Nephron (organoid): ENCODE measurements at regions not wholly inside any gene's neighbourhood (a gene's known extent, or its start where the extent isn't known, plus 50 kb on each side); places are given as distances from the start of the nearest gene placed in this dataset.
"Not testable (repeated sequence)": the region's sequence is repeated elsewhere in the genome, so short reads cannot be mapped to it uniquely, and the experiment has no call there.

ENCODE experiments used
- H3K27ac Mint-ChIP-seq, 3 experiments: 2 replicates each; pipeline ENCODE4 v1.8.0; 2020; ENCODE audit warnings: mixed read lengths in 3 of 3, mild to moderate bottlenecking in 2 of 3, moderate library complexity in 1 of 3
- H3K27me3 Mint-ChIP-seq: 2 replicates; pipeline ENCODE4 v1.8.0; 2021; ENCODE audit warnings: low read depth, mild to moderate bottlenecking, moderate library complexity, mixed read lengths
- H3K36me3 Mint-ChIP-seq: 2 replicates; pipeline ENCODE4 v1.8.0; 2020; ENCODE audit warnings: low read depth, mixed read lengths
- H3K4me1 Mint-ChIP-seq: 2 replicates; pipeline ENCODE4 v1.8.0; 2020; ENCODE audit warnings: mixed read lengths
- H3K4me3 Mint-ChIP-seq, 3 experiments: 2 replicates each; pipeline ENCODE4 v1.8.0; 2020; ENCODE audit warnings: mild to moderate bottlenecking in 3 of 3, mixed read lengths in 3 of 3, moderate library complexity in 2 of 3
- H3K9me3 Mint-ChIP-seq: 2 replicates; pipeline ENCODE4 v1.8.0; 2020; ENCODE audit warnings: mixed read lengths
- TF ChIP-seq, protein P1 (sequence below), 3 experiments: fragments of 200-600 bp; sonication (generic); IDR thresholded peaks; one replicate each; pipeline ENCODE4 v1.5.0; 2021; ENCODE audit warnings: antibody characterized with exemption in 3 of 3; ENCODE audit not compliant: unreplicated experiment in 3 of 3

DNA sequence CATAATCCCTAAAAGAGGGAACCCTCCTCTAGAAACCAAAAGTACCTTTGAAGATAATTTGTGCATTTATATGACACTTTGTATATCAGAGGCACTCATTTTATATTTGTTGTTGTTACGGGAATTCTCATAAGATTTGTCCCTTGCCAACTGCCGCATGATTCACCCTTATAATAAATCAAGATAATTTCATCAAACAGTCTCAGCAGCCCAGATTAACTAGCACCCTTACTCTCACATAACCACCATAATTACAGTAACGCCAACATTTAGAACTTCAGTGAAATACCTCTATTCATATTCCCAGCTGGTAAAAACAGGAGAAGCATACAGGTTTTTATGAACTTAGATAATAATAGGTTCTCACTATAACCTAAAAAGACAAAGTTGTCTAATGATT is 271.9 kb downstream of the LRRC3B start:
- Mint-ChIP-seq H3K9me3 (no peaks in the 10 kb centered on the region), H3K4me1 (no peaks in the 10 kb centered on the region), H3K36me3 (no peaks in the 10 kb centered on the region), H3K27me3 (no peaks in the 10 kb centered on the region), H3K27ac (no peak overlapping the region), H3K4me3 (no peak overlapping the region)
- TF ChIP-seq, protein P1, sequence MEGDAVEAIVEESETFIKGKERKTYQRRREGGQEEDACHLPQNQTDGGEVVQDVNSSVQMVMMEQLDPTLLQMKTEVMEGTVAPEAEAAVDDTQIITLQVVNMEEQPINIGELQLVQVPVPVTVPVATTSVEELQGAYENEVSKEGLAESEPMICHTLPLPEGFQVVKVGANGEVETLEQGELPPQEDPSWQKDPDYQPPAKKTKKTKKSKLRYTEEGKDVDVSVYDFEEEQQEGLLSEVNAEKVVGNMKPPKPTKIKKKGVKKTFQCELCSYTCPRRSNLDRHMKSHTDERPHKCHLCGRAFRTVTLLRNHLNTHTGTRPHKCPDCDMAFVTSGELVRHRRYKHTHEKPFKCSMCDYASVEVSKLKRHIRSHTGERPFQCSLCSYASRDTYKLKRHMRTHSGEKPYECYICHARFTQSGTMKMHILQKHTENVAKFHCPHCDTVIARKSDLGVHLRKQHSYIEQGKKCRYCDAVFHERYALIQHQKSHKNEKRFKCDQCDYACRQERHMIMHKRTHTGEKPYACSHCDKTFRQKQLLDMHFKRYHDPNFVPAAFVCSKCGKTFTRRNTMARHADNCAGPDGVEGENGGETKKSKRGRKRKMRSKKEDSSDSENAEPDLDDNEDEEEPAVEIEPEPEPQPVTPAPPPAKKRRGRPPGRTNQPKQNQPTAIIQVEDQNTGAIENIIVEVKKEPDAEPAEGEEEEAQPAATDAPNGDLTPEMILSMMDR (IDR thresholded peaks at IDR 0.05; ENCODE audit: unreplicated experiment in 3 of 3) = no peak

DNA sequence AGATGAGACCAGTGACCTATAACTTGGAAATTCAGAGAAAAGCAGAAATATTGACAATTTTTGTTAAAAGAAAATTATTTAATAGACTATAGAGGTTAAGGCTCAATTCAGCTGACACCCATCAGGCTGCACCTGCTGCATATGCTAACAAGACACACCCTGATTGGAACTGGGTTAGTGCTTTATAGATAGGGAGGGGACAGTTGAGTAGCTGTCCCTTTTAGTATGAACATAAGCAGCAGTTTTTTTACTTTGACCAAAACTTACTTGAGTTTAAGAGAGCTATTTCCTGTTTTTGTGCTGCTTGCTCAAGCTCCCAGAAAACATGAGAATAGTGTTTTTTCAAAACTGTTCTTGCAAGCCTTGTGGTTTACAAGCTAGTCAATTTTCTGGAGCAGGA is 292.6 kb downstream of the LRRC3B start:
- Mint-ChIP-seq H3K9me3 (peaks cover 3% of the 10 kb centered on the region), H3K4me1 (no peaks in the 10 kb centered on the region), H3K27ac (no peak overlapping the region), H3K36me3 (no peaks in the 10 kb centered on the region), H3K27me3 (no peaks in the 10 kb centered on the region), H3K4me3 (no peak overlapping the region)
- TF ChIP-seq, protein P1 (IDR thresholded peaks at IDR 0.05; ENCODE audit: unreplicated experiment in 3 of 3) = no peak

DNA sequence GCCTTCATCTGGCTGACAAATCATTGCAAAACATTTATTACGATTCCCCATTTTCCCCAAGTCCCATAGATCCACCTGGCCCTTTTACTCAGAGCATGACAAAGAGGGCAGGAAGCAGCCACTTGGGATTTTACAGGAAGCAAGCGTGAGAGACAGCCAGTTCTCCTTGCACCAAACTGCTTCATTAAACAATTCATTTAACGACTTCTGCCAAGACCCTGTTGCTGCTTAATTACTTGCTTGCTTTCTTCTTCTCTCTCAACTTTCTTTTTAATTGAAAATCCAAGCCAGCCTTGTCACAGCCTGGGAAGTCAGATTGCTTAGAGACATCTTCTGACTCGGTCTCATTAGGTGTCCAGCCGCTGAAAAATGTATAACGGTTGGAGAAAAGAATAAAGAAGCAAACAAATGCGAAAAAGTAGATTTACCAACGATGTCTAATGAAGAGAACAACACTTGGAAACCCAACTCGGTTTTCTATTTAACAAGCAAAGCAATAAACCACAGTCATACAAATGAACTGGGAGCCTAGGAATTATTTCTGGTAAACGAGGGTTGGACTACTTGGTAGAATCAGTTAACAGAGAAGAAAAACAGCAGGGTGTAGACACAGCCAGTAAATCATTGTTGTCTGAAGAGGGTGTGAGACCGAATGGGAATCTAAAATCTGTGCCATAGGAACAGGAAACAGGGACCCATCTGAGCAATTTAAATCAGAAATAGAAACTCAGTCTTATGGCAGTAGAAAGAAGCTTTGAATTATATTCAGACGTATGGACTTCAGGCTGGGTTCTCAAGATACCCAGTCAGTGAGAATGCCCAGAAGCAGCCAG is 298.3 kb downstream of the LRRC3B start:
- no peaks in the 10 kb centered on the region for H3K36me3 Mint-ChIP-seq
- peaks cover 18% of the 10 kb centered on the region for H3K9me3 Mint-ChIP-seq

DNA sequence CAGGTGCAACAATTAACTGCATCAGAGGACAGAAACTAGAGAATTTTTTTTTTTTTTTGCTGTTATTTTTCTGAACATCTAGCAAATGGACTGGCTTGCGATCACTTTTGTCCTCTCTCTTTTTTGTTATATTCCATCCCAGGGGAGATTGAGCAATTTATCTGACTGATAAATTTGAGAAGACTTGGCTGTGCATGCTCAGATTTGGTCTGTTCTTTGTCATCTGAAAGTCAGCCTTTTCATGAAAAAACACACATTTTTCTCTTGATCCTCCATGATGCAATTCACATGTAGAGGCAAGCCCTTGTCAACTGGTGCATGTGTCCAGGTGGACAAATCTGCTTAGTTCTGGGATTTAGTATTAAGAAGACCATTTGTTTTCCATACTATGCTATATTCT is 309.3 kb downstream of the LRRC3B start:
- TF ChIP-seq, protein P1 (IDR thresholded peaks at IDR 0.05; ENCODE audit: unreplicated experiment in 3 of 3) = no peak
- Mint-ChIP-seq H3K27ac (no peak overlapping the region), H3K36me3 (no peaks in the 10 kb centered on the region), H3K4me1 (no peaks in the 10 kb centered on the region), H3K4me3 (no peak overlapping the region), H3K9me3 (peaks cover 2% of the 10 kb centered on the region), H3K27me3 (no peaks in the 10 kb centered on the region)

More for the DNA sequence above, 298.3 kb downstream of the LRRC3B start:
- peaks cover 18% of the 10 kb centered on the region for H3K4me1 Mint-ChIP-seq
- H3K4me3 Mint-ChIP-seq = no peak overlapping the region
- TF ChIP-seq, protein P1 (IDR thresholded peaks at IDR 0.05; ENCODE audit: unreplicated experiment in 3 of 3) = no peak
- H3K27ac Mint-ChIP-seq = peak overlapping the region in 1 of 3 experiments; percentile 26
- H3K27me3 Mint-ChIP-seq = no peaks in the 10 kb centered on the region

DNA sequence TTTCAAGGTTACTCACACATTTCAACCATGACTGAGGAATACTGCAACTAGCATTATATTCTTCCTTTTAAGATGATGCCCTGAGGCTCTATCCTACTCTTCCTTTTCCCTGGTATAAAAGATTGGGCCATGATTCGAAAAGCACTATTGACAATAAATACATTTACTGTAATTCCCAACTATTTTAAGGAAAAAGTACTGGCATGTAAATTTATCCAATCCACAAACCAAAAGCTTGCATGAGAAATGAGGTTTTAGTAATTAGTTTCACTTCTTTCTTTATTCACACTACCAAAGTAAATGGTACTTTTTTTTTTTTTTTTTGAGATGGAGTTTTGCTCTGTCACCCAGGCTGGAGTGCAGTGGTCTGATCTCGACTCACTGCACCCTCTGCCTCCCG is 310.2 kb downstream of the LRRC3B start:
- TF ChIP-seq, protein P1 (IDR thresholded peaks at IDR 0.05; ENCODE audit: unreplicated experiment in 3 of 3) = no peak
- Mint-ChIP-seq H3K27me3 (no peaks in the 10 kb centered on the region), H3K4me3 (no peak overlapping the region), H3K9me3 (peaks cover 2% of the 10 kb centered on the region), H3K4me1 (no peaks in the 10 kb centered on the region), H3K27ac (no peak overlapping the region), H3K36me3 (no peaks in the 10 kb centered on the region)

DNA sequence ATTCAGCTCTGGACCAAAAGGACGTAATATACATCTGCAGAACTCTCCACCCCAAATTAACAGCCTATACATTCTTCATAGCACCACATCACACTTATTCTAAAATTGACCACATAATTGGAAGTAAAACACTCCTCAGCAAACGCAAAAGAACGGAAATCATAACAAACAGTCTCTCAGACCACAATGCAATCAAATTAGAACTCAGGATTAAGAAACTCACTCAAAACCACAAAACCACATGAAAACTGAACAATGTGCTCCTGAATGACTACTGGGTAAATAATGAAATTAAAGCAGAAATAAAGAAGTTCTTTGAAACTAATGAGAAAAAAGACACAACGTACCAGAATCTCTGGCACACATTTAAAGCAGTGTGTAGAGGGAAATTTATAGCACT is 322.9 kb downstream of the LRRC3B start:
- H3K9me3 Mint-ChIP-seq, H3K4me1 Mint-ChIP-seq, H3K36me3 Mint-ChIP-seq, H3K27ac Mint-ChIP-seq, H3K4me3 Mint-ChIP-seq, H3K27me3 Mint-ChIP-seq: not testable (repeated sequence)
